ENCODE measurements at regions not wholly inside any gene's neighbourhood (a gene's known extent, or its start where the extent isn't known, plus 50 kb on each side); places are given as distances from the start of the nearest gene placed in this dataset.
A peak's percentile ranks its signal among the peaks of the same experiment; 100 is the strongest.
"Not testable (repeated sequence)": the region's sequence is repeated elsewhere in the genome, so short reads cannot be mapped to it uniquely, and the experiment has no call there.

- TF ChIP-seq, protein P1, sequence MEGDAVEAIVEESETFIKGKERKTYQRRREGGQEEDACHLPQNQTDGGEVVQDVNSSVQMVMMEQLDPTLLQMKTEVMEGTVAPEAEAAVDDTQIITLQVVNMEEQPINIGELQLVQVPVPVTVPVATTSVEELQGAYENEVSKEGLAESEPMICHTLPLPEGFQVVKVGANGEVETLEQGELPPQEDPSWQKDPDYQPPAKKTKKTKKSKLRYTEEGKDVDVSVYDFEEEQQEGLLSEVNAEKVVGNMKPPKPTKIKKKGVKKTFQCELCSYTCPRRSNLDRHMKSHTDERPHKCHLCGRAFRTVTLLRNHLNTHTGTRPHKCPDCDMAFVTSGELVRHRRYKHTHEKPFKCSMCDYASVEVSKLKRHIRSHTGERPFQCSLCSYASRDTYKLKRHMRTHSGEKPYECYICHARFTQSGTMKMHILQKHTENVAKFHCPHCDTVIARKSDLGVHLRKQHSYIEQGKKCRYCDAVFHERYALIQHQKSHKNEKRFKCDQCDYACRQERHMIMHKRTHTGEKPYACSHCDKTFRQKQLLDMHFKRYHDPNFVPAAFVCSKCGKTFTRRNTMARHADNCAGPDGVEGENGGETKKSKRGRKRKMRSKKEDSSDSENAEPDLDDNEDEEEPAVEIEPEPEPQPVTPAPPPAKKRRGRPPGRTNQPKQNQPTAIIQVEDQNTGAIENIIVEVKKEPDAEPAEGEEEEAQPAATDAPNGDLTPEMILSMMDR (IDR thresholded peaks at IDR 0.05; ENCODE audit: extremely low read depth, missing control alignments) = no peak
- DNase-seq (ENCODE audit: low spot score) = no peak
These were observed 973.1 kb upstream of the DEFB115 start for GRCh38 chr20:30284281-30284905.

DNA sequence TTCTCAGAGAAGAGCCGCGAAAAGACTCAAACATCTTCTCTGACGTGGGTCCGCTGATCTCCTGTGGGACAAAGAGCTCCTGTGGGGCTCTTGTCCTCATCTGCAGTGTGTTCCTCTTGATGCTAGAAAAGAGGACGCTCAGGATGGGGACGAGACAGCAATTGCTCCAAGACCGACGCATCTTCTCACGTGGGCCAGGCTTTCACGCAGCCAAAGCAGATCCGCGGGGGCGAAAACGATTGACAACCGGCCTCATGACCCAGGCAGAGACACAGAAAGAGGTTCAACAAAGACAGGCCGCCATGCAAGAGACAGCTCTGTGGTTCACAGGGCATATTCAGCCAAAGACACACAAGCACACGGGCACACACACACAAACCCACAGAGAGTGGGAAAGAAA, 971.8 kb upstream of the DEFB115 start:
- DNase-seq (ENCODE audit: low spot score) = no peak
- TF ChIP-seq, protein P1 (IDR thresholded peaks at IDR 0.05; ENCODE audit: extremely low read depth, missing control alignments) = no peak

- DNase-seq (ENCODE audit: low spot score) = no peak
- TF ChIP-seq, protein P1 (IDR thresholded peaks at IDR 0.05; ENCODE audit: extremely low read depth, missing control alignments) = peak; percentile 18
These were observed 971.3 kb upstream of the DEFB115 start for GRCh38 chr20:30286157-30286556.

- not testable (repeated sequence) for DNase-seq (ENCODE audit: low spot score)
These were observed 970.0 kb upstream of the DEFB115 start for GRCh38 chr20:30287459-30287858.

- TF ChIP-seq, protein P1 (IDR thresholded peaks at IDR 0.05; ENCODE audit: extremely low read depth, missing control alignments) = no peak
- DNase-seq (ENCODE audit: low spot score) = no peak
These were observed 969.1 kb upstream of the DEFB115 start for GRCh38 chr20:30288346-30288745.

DNA sequence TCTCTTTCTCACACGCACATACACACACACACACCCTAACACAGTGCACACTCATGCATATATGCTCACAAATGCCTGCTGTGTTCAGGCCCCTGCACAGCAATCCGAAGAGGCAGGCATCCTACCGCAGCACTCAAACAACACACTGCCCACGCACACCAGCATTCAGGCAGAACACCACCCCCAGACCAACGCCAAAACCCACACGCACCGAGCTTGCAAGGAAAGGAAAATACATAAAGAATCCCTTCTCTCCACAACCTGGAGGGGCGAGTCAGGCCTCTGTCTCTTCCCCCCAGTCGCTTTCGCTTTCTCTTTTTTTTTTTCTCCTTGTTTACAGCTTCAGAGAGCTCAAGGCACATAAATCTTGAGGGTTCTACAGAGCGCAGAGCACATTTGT, 968.4 kb upstream of the DEFB115 start:
- DNase-seq (ENCODE audit: low spot score) = not testable (repeated sequence)

DNA sequence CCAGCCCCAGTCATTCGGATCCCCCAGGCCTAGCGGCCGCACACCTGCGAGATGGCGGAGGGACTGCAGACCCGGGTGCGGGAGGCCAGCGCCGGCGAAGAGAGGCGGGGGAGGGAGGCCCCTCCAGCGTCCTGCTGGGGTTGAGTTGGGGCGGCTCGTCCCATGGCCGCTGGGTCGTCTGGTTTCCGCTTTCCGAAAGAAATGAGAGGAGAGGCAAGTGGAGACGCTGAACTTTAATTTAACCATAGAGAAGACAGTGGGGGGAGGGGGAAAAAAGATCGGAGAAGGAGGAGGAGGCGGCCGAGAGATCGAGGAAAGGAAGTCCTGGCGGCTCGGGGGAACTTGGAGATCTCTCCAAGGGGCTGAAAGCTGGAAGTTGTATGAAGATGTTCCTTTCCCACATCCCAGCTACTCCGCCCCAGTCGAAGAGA, 967.7 kb upstream of the DEFB115 start:
- not testable (repeated sequence) for DNase-seq (ENCODE audit: low spot score)

DNA sequence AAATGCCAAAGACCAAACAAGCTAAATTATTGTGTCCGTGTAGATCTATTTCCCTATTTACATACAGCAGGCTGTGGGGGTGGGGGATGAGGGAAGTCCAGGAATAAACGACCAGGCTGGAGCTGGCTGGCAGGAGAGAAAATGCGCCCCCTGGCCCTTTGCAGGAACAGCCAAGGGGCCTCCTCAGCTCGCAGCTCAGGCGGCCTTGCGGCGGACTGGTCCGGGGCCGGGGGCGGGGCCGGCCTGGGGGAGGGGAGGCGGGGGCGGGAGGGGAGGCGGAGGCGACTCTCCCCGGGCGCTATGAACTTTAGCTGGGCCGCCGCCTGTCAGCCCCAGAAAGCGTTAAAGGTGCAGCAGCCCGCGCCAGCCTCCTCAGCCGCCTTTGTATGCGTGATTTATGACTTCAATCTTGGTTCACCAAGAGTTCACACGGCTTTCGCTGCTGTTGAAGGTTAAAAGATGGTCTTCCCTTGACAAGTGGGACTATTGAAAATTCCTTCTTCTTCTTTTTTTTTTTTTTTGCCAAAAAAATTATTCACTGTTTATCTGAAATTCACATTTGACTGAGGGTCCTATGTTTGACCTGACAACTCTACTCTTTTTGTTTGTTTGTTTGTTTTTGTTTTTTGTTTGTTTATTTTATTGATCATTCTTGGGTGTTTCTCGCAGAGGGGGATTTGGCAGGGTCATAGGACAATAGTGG, 967.0 kb upstream of the DEFB115 start:
- peak; percentile 82 for DNase-seq (ENCODE audit: low spot score)
- TF ChIP-seq, protein P1 (IDR thresholded peaks at IDR 0.05; ENCODE audit: extremely low read depth, missing control alignments) = peak; percentile 9

GRCh38 chr20:30291064-30291379, 966.4 kb upstream of the DEFB115 start:
- not testable (repeated sequence) for DNase-seq (ENCODE audit: low spot score)

GRCh38 chr20:30291686-30292085, 965.8 kb upstream of the DEFB115 start:
- not testable (repeated sequence) for DNase-seq (ENCODE audit: low spot score)

DNA sequence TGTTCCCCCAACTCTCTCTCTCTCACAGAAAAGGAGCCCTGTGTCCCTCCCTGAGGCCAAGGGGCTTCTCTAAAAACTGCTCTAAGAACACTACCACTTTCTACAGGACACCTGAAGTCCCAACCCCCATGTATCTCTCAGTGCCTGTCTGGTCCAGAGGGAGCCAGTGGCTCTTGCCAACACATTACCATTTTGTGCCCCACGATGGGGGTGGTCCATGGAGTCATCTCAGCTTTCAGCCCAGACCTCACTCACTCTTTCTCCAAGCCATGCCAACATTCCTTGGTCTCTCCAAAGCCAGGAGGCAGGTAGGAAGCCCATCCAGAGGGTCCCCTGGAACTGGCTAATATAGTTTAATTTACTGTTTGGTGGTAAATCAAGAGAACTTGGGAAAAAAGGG, 962.1 kb upstream of the DEFB115 start:
- DNase-seq (ENCODE audit: low spot score) = not testable (repeated sequence)

GRCh38 chr20:30295967-30296366, 961.5 kb upstream of the DEFB115 start:
- DNase-seq (ENCODE audit: low spot score) = not testable (repeated sequence)

GRCh38 chr20:30297878-30298595, 959.4 kb upstream of the DEFB115 start:
- not testable (repeated sequence) for DNase-seq (ENCODE audit: low spot score)

- DNase-seq (ENCODE audit: low spot score) = not testable (repeated sequence)
These were observed 957.2 kb upstream of the DEFB115 start for GRCh38 chr20:30300220-30300642.
